HG03045 (cell line): ENCODE measurements at regions not wholly inside any gene's neighbourhood (a gene's known extent, or its start where the extent isn't known, plus 50 kb on each side); places are given as distances from the start of the nearest gene placed in this dataset.
"Not testable (repeated sequence)": the region's sequence is repeated elsewhere in the genome, so short reads cannot be mapped to it uniquely, and the experiment has no call there.

ENCODE experiments used
- ATAC-seq: cut with Tn5 transposase; IDR thresholded peaks from one replicate; pipeline ENCODE4 v1.9.1; 2021; ENCODE audit warnings: mild to moderate bottlenecking, moderate library complexity; ENCODE audit not compliant: unreplicated experiment

DNA sequence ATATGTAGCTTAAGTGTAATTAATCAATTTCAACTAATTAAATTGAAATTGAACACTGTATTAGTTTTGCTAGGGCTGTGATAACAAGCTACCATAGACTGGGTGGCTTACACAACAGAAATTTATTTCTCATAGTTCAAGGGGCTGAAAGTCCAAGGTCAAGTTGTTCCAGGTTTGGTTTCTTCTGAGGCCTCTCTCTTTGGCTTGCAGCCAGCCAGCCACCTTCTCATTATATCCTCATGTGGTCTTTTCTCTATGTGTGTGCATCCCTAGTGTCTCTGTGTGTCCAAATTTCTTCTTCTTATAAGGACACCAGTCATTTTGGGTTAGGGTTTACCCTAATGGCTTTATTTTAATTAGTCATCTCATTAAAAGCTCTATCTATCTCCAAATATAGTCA lies 611.7 kb downstream of the UTRN start:
- ATAC-seq = no peak

GRCh38 chr6:144897441-144897921 lies 612.3 kb downstream of the UTRN start:
- no peak for ATAC-seq

DNA sequence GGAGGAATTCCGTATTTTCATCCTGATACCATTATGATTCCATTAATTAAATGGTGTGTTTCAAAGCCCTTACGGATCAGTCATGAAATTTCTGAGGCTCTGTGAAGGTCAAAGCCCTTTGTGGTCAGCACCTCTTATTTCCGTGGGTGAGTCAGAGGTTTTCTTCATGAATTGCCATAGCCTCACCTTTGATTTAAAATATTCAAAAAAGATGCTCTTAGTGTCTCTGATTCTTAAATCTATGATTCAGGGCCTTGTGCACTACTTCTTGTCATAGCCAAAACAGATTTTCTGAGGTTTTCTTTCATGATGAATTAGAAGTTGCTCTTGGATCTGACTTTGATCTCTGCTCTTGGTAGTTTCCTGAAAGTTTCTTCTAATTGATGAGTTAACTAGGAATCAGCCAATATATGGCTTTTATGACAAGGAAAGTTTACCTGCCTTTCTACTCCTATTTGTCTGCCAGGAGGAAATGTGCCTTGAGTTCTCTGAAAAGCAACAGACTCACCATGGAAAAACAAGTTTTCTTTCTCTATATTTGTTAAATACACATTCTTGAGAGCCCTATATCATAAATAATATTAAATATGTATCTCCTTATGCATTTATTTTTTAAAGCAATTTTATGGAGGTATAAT lies 613.0 kb downstream of the UTRN start:
- ATAC-seq = no peak

DNA sequence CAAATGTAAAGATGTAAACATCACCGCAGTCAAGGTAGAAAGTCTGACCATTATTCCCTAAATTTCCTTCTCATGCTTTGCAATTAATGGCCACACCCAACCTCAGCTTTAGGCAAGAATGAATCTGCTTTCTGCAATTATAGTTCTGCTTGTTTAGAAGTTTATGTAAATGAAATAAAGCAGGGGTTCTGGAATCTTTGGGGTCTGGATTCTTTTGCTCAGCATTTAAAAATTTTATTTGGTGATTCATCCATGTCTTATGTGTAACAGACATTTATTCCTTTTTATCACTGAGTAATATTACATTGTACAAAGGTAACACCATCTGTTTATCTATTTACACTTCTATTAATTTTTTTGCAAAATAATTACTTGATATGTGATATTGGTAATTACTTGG lies 613.6 kb downstream of the UTRN start:
- ATAC-seq = no peak

DNA sequence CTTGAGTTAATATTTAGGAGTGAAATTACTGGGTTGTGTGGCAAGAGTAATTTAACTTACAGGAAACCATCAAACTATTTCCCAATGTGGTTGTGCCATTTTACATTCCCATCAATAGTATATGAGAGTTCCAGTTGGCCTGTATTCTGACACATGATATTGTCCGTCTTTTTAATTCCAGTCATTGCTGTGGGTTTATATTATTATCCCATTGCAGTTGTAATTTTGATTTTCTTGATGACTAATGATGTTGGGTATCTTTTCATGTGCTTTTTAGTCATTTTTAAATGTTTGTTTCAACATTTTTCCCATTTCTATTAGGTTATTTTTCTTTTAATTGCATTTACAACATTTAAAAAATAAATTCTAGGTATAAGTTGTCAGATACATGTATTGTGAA lies 614.0 kb downstream of the UTRN start:
- no peak for ATAC-seq

DNA sequence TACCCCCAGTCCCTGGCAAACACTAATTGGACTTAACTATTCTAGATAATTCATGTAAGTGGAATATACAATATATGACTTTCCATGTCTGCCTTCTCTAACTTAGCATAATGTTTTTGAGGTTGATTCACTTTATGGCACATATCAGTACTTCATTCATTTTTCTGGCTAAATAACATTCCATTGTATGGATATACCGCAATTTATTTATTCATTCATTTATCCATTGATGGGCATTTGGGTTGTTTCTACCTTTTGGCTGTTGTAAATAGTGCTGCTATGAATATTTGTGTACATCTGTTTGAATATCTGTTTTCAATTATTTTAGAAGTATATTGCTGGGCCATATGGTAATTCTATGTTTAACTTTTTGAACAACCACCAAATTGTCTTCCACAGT lies 616.3 kb downstream of the UTRN start:
- no peak for ATAC-seq

DNA sequence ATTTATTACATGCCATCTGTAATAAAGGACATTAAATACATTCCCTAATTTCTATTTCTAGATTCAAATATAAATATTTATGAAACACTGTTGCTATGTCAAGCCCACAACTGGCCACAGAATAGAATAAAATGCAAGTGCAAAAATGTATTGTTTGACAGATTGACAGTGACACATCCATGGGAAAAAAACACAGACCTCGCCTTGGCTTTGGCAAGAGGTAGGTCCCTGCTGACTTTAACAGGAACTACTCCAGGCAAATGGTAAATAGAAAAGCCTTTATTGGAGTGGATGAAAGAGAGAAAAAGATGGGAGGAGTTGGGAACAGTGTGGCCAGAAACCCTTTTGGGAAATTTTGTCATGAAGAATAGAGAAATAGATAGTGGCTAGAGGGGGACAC lies 622.9 kb downstream of the UTRN start:
- no peak for ATAC-seq

DNA sequence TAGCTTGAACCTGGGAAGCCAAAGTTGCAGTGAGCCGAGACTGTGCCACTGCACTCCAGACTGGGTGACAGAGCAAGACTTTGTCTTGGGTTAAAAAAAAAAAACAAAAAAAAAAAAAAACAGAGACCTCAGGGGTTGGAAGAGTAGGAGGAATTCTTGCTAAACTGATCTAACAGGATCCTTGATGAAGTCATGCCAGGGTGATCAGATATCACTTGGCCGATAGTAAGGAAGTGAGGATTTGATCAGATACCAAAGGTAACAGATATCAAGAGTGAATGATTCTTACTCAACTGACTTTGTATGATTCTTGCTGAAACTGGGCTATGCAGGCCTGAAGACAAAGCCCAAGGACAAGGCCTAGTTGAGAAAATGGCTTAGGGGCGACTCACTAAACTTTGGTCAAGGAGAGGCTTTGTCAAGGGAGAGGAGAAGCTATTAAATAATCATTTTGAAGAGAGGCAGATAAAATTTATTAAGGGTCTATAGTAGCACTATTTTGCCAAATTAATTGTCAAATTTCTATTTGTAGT lies 624.7 kb downstream of the UTRN start:
- ATAC-seq = no peak

GRCh38 chr6:144911322-144911721 lies 626.2 kb downstream of the UTRN start:
- no peak for ATAC-seq

DNA sequence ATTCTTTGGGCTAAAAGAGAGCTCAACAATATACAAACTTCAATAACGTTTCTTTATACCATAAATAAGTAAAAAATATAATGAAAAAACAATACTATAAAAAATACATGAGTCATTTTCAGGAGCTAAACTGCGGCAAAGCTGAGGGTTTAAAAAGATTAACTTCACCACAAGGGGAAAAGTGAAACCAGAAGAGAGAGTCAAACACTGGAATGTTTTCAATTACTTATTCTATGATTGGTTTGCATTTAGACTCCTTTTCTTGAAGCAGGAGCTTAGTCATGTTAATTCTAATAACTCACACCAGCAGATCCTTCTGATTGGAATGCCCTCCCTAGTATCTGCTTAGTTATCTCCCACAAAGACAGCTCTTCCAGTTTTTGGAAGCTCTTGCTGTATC lies 627.3 kb downstream of the UTRN start:
- no peak for ATAC-seq

GRCh38 chr6:144918073-144918472 lies 632.9 kb downstream of the UTRN start:
- ATAC-seq = no peak

DNA sequence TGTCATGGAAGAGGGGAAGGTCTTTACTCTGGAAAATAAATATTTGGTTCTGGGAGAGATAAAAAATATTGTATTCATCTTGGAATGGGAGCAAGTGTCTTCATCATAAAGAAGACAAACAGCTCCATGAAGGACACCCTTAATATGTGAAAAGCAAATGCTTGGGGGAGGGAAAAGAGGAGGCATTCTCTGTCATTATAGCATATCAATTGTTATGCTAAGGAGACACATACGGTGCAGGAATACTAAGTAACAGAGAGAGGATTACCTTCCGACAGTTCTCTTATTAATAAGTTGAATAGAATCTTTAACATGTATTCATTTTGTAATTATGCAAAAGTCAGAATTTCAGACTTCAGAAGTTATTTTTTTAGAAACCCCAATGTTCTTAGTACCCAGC lies 634.4 kb downstream of the UTRN start:
- no peak for ATAC-seq

DNA sequence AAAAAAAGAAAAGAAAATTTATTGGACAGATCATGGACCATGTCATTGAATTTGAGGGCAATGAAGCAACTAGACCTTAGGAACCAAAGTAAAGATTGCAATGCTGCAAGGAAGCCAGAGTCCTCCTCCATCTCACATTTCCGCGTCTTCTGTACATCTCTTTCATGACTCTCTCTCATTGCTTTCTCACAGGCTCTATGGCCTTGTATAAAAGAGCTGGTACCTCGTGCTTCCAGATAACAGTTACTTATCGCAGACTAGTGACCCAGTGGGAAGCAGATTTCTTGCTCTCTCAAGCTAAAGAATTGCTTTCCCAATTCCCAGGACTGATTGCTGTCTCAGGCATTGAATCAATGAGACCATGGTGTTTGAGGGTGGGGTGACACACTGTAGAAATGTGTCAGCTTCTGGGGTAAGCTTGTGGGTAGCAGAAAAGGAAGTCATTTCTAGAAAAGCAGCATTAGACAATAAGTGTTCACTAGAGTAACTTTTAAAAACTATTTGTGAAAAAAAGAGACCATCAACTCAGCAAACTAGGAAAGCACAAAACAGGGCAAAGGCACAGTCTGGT lies 635.3 kb downstream of the UTRN start:
- no peak for ATAC-seq

DNA sequence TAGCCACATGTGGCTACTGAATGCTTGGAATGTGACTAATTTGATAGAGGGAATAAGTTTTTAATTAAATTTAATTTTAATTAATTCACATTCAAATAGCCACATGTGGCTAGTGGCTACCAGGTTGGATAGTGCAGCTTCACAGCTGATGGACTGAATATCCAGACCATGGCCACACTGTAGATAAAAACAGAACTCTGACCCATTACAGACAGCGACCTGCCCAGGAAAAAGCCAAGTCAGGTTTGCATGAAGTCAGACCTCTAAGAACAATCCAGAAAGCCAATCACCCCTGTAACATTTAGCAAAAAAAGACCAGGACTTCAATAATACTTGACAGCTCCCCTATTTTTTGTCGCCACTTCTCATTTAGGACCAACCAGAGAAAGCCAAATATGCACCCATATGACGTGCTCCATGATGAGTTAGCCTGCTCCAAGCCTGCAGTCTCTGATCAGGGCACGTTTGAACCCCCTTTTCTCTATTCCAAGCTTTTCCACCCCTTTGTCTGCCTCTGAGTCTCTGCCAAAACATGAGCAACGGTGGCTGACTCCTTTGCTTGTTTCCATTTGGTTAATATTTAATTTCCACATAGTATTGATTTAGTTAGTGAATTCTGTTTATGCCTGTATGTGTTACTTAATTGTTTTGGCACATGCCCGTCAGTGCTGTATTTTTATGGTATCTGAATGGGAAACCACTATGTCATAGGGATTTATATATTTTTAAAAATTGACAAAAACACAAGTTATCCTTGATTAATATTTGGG lies 636.3 kb downstream of the UTRN start:
- ATAC-seq = no peak

DNA sequence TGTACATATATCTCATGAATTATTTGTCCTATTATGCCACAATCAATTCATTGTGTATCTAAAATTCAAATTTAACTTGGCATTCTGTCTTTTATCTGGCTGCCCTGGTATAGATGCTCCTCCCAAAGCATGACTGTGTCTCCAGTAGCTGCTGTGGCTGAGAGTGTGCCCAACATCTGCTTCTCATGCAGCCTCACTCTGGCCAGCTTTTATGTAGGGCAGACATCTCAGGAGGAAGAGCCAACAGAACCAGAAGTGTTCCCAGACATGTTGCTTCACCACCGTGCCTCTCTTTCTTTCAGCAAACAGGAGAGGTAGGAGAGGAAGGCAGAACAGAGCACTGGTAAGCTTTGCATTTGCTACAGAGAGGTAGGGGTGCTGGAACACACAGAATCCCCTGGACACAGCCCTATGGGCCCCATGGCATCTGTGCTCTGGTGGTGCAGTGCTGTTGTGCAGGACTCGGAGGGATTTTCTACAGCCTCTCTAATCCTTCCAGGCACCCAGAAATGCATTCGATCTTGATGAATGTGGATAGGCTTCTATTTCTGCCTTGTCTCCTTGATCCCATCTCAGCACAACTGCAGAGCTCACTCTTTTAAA lies 637.1 kb downstream of the UTRN start:
- ATAC-seq = no peak

DNA sequence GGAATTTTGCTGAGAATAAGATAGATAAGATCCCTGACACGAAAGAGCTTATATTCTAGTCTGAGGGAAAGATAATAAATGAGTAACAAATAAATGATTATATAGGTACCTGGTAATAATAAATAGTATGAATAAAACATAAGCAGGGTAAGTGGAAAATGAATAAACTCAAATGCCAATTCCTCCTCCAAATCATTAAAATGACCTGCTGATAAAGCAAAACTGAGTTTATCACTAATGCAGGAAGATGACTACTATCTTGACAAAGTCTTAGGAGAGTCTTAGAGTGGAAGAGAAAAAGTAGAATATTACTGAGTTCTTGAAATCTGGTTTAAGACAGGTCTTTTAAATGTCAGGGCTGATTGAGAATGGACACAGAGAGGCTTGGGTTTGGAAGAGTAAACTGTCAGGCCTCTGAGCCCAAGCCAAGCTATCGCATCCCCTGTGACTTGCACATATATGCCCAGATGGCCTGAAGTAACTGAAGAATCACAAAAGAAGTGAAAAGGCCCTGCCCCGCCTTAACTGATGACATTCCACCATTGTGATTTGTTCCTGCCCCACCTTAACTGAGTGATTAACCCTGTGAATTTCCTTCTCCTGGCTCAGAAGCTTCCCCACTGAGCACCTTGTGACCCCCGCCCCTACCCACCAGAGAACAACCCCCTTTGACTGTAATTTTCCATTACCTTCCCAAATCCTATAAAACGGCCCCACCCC lies 637.8 kb downstream of the UTRN start:
- not testable (repeated sequence) for ATAC-seq

GRCh38 chr6:144923491-144923787 lies 638.3 kb downstream of the UTRN start:
- ATAC-seq = not testable (repeated sequence)

DNA sequence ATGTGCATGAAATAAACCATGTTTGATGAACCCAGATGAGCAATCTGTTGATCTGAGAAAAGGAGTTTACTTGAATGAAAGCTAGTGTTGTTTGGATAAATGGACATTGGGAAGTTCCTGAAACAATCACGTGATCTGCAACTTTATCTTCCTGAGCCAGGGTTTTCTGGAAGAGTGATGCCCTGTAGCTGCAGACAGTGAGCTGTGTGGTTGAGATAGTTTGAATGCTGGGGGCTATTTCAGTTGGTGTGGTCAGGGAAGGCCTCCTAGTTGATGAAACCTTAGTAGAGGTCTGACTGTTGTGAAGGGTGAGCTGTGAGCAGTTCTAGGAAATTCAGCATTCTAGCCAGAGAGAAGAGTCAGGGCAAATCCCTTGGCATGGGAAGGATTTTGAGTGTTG lies 643.7 kb downstream of the UTRN start:
- no peak for ATAC-seq

- ATAC-seq = no peak
Measured at GRCh38 chr6:144929262-144929661, 644.1 kb downstream of the UTRN start.

GRCh38 chr6:144931172-144932035 lies 646.3 kb downstream of the UTRN start:
- ATAC-seq = no peak
